Right ventricle myocardium superior (tissue), 1 donor: ENCODE measurements at regions not wholly inside any gene's neighbourhood (a gene's known extent, or its start where the extent isn't known, plus 50 kb on each side); places are given as distances from the start of the nearest gene placed in this dataset.
A peak's percentile ranks its signal among the peaks of the same experiment; 100 is the strongest.

Experiments
- ATAC-seq: fragments of 200-7000 bp; cut with Tn5 transposase; one replicate; pipeline ENCODE4 v1.9.1; 2020; ENCODE audit warnings: mild to moderate bottlenecking; ENCODE audit not compliant: poor library complexity
- DNase-seq: peaks from one replicate; pipeline ENCODE4 v3.0.0-alpha.2; 2020
- intact Hi-C: fragments of 100-400 bp; cut with DNase I; formaldehyde crosslinking; loops from one replicate; pipeline ENCODE4 v1.11.2; 2022
- donor health status: DM: no; HTN: yes; CAD: no; lungs with severe emphysema.

DNA sequence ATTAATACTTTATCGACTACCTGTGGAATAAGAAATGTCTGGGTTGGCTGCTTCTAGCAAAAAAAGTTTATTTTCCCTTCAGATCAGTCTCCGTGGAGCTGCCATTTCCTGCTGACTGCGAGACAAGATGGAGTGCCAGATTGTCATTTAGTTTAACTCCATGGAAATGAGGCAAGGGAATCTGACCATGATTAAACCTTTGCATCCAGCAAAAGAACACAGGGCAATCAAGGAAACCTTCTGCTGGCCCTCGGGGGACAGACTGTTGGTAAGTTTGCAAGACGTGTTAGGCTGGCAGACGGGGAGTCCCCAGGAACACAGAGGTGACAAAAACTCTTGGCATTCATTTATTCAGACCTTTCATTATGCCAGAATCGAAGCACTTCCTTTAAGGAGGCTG lies 52.2 kb upstream of the SPACA1 start:
- ATAC-seq (no peak), DNase-seq (no peak)
- intact Hi-C loops = no loop called here

DNA sequence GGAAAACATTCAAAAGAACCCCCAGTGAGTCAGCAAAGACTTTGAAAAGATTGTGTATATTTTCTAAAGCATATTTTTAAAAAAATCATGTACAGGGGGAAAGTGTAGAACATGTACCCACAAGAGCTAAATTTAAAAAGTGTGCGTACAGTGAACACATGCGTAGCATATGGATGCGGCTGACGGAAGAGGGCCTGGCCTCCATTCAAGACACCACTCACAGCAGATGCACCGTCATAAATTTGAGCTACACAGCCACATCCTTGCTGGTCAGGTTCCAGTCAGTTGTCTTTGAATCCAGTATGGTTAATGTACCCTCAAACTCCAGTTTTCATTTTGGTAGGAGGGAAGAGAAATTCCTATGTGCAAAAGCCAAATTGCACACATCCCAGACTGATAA lies 54.3 kb upstream of the SPACA1 start:
- intact Hi-C loops = no loop called here

GRCh38 chr6:87990871-87991270 lies 56.8 kb upstream of the SPACA1 start:
- ATAC-seq = no peak
- intact Hi-C loops = no loop called here
- no peak for DNase-seq

More for the DNA sequence above, 54.3 kb upstream of the SPACA1 start:
- DNase-seq = no peak
- no peak for ATAC-seq

GRCh38 chr6:87982134-87982533 lies 65.5 kb upstream of the SPACA1 start:
- no peak for DNase-seq
- no peak for ATAC-seq
- intact Hi-C loops = no loop called here

DNA sequence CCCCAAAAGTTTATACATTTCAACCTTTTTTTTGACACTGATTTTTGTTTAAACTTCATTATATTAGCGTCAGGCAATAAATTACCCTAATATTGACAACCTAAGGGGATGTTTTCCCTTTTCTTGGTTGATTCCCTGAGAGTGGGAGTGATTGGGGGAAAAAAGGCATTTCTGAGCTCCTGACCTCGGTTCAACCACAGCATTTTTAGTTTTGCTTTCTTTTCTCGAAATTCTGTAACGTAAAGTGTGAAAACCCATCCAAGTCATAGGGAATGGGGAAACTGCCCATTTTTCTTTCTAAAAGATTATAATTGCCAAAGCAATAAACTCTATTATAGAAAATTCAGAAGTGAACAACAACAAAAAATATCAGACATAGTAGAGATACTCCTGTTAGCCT lies 67.9 kb upstream of the SPACA1 start:
- no peak for ATAC-seq
- intact Hi-C loops = no loop called here
- DNase-seq = no peak

- intact Hi-C loops = no loop called here
- ATAC-seq (no peak), DNase-seq (no peak)
Observed at GRCh38 chr6:87976616-87977015, 71.0 kb upstream of the SPACA1 start.

GRCh38 chr6:87975561-87975960 lies 72.1 kb upstream of the SPACA1 start:
- intact Hi-C loops = no loop called here
- no peak for ATAC-seq
- no peak for DNase-seq

GRCh38 chr6:87972279-87972678 lies 75.4 kb upstream of the SPACA1 start:
- intact Hi-C loops = no loop called here
- DNase-seq = no peak
- ATAC-seq = no peak

- DNase-seq (no peak), ATAC-seq (no peak)
- intact Hi-C loops = no loop called here
Observed at GRCh38 chr6:87971605-87972262, 75.9 kb upstream of the SPACA1 start.

DNA sequence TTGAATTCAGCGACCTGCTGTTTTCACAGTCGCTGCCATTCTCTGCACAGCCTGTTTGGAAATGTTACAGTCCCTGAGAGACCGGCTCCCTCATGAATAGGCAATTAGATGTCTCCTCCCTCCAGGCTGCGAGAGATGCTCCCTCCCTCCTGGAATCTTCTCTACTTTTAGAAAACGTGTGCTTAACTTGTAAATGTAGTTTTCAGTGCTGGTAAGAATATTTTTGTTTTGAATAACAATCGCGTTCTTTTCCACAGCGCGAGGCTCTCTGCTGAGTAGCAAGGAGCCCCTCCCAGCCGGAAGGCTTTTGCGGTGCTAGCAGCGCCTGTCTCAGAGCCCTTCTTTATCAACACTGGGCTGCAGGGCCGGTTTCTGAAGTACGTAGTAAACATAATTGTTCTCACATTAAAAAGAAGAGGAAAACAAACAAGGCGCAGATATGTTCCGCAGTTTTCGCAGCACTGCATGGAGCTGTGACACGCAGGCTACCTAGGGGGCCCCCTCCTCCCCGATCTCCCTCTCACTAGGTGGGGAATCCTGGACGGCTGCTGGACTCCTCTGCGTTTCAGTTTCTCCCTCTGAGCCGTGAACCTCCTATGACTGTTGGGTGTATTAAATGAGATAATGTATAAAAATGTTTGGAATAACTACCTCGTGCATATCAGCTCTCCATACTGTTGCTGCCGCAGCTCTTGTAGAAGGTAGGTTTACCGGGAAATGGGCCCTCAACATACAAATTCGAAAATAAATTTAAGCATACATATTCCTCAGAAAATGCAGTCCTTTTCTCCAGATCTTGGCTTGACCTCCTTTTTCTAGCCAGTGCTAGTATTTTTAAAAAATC lies 79.0 kb upstream of the SPACA1 start:
- intact Hi-C loops = no loop called here
- DNase-seq (no peak), ATAC-seq (no peak)

DNA sequence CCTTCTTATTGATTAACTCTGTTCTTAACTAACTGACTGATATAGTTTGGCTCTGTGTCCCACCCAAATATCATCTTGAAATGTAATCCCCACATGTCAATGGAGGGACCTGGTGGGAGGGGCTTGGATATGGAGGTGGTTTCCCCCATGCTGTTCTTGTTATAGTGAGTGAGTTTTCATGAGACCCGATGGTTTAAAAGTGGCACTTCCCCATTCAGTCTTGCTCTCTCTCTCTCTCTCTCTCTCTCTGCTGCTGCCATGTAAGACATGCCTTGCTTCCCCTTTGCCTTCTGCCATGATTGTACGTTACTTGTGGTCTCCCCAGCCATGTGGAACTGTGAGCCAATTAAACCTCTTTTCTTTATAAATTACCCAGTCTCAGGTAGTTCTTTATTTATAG lies 81.8 kb upstream of the SPACA1 start:
- intact Hi-C loops = no loop called here
- DNase-seq = no peak
- ATAC-seq = no peak

GRCh38 chr6:87959083-87959482 lies 88.6 kb upstream of the SPACA1 start:
- intact Hi-C loops = no loop called here
- ATAC-seq = no peak
- no peak for DNase-seq

- intact Hi-C loops = no loop called here
- no peak for DNase-seq
- no peak for ATAC-seq
Observed at GRCh38 chr6:87951751-87952150, 95.9 kb upstream of the SPACA1 start.

DNA sequence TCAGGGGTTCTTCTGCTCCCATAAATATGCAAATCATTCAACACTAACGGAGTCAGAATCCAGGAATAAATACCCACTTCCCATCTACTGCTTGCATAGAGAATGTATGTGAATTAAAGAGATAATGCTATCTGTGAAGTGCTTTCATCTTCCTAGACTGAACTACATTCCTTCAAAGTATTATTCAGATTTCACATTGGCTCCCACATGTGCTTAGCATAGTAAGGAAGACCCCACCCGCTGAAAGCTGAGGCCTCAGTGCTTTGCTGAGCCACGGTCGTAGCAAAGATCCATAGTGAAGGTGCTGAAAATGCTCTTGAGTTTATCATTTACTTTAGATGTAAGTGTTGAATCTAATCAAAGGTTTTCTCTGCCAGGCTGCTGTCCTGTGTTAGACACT lies 97.0 kb upstream of the SPACA1 start:
- ATAC-seq (no peak), DNase-seq (no peak)
- intact Hi-C loops = no loop called here

DNA sequence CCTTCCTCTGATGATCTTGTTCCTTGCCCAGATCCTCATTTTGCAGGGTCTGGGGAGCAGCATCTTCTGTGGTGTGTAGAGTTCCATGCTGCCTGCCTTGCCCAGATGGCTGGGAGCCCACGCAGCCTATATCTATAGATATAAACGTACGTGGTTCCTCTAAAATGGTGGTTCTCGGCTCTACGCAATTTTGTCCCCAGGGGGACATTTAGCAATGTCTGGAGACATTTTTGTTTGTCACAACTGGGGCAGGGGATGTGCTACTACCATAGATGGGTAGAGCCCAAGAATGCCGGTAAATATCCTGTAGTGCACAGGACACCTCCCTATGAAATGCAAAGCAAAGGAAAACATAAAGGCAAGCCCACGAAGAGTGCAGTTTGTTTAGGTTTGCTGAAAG lies 98.4 kb upstream of the SPACA1 start:
- DNase-seq = no peak
- ATAC-seq = no peak
- intact Hi-C loops = no loop called here

GRCh38 chr6:87946669-87947068 lies 101.0 kb upstream of the SPACA1 start:
- DNase-seq (no peak), ATAC-seq (no peak)
- intact Hi-C loops = no loop called here

- DNase-seq = no peak
- ATAC-seq = no peak
- intact Hi-C loops = no loop called here
Observed at GRCh38 chr6:87945966-87946365, 101.7 kb upstream of the SPACA1 start.

GRCh38 chr6:87945181-87945580 lies 102.5 kb upstream of the SPACA1 start:
- intact Hi-C loops = no loop called here
- no peak for ATAC-seq
- DNase-seq = no peak

- peak; percentile 99 for ATAC-seq
Observed at GRCh38 chr6:87944541-87944954, 103.1 kb upstream of the SPACA1 start.

GRCh38 chr6:87943191-87943590 lies 104.5 kb upstream of the SPACA1 start:
- DNase-seq = no peak
- no peak for ATAC-seq
- intact Hi-C loops = no loop called here

More at GRCh38 chr6:87944541-87944954, 103.1 kb upstream of the SPACA1 start:
- peak; percentile 89 for DNase-seq
- intact Hi-C loops = no loop called here
